PC-9 (cell line): ENCODE measurements at regions not wholly inside any gene's neighbourhood (a gene's known extent, or its start where the extent isn't known, plus 50 kb on each side); places are given as distances from the start of the nearest gene placed in this dataset.

Source experiments
- BruUV-seq: library from RNA; stranded (reverse); fragments of 400-500 nt; replicated peaks from 2 replicates; lab custom pipeline; 2021; lab: Mats Ljungman, UMichigan
- CTCF ChIA-PET: fragments of 300-600 bp; sonication (Branson Sonifier 250); formaldehyde crosslinking; loops from one replicate; lab custom pipeline; 2022; ENCODE audit warnings: antibody characterized with exemption; lab: Charles Lee
- POLR2A ChIA-PET: fragments of 300-600 bp; sonication (Branson Sonifier 250); formaldehyde crosslinking; loops from one replicate; lab custom pipeline; 2022; ENCODE audit warnings: antibody characterized with exemption; ENCODE audit not compliant: unreplicated experiment; lab: Charles Lee
- DNase-seq, 2 experiments: peaks; one replicate each; pipeline versions ENCODE4 v3.0.0 to v3.0.0-alpha.2; 2015 to 2022; ENCODE audit warnings: mixed read lengths in 1 of 2
- H2AFZ ChIP-seq: fragments of 200-600 bp; sonication (generic); 2 replicates; pipeline ENCODE4 v1.8.1; 2017; ENCODE audit warnings: antibody characterized with exemption
- H3F3A ChIP-seq: fragments of 200-600 bp; sonication (generic); 2 replicates; pipeline ENCODE4 v1.8.1; 2017; ENCODE audit warnings: antibody characterized with exemption, mild to moderate bottlenecking, low read depth; ENCODE audit not compliant: insufficient read depth
- H3K27ac ChIP-seq: fragments of 200-600 bp; sonication (generic); 2 replicates; pipeline ENCODE4 v1.6.1; 2016; ENCODE audit warnings: mixed run types
- H3K27me3 ChIP-seq: fragments of 200-600 bp; sonication (generic); 2 replicates; pipeline ENCODE4 v1.6.1; 2016; ENCODE audit warnings: low read depth, mixed run types; ENCODE audit not compliant: insufficient read depth
- H3K36me3 ChIP-seq: fragments of 200-600 bp; sonication (generic); 2 replicates; pipeline ENCODE4 v1.6.1; 2016; ENCODE audit warnings: low read depth, mixed run types
- H3K4me1 ChIP-seq: fragments of 200-600 bp; sonication (generic); replicated peaks from 2 replicates; pipeline ENCODE4 v1.6.1; 2016; ENCODE audit warnings: mixed run types; ENCODE audit not compliant: insufficient read depth
- H3K4me2 ChIP-seq: fragments of 200-600 bp; sonication (generic); 2 replicates; pipeline ENCODE4 v1.6.1; 2017; ENCODE audit warnings: mixed run types
- H3K4me3 ChIP-seq: fragments of 200-600 bp; sonication (generic); 2 replicates; pipeline ENCODE4 v1.6.1; 2016; ENCODE audit warnings: mixed run types
- H3K79me2 ChIP-seq: fragments of 200-600 bp; sonication (generic); 2 replicates; pipeline ENCODE4 v1.6.1; 2017; ENCODE audit warnings: low read depth, mixed run types
- H3K9me2 ChIP-seq: fragments of 200-600 bp; sonication (generic); 2 replicates; pipeline ENCODE4 v1.8.1; 2017; ENCODE audit warnings: mild to moderate bottlenecking; ENCODE audit not compliant: insufficient read depth
- H3K9me3 ChIP-seq: fragments of 200-600 bp; sonication (generic); 2 replicates; pipeline ENCODE4 v1.8.1; 2016; ENCODE audit warnings: low read depth; ENCODE audit not compliant: insufficient read depth
- H4K20me1 ChIP-seq: fragments of 200-600 bp; sonication (generic); 2 replicates; pipeline ENCODE4 v1.8.1; 2017; ENCODE audit not compliant: insufficient read depth
- CTCF ChIP-seq: fragments of 200-600 bp; sonication (generic); conservative IDR thresholded peaks from 2 replicates; pipeline ENCODE4 v1.6.1; 2017; ENCODE audit warnings: mixed run types, antibody characterized with exemption, mild to moderate bottlenecking, moderate library complexity
- EZH2 ChIP-seq: fragments of 200-600 bp; sonication (generic); IDR thresholded peaks from 2 replicates; pipeline ENCODE4 v1.8.0; 2017; ENCODE audit warnings: antibody characterized with exemption, low read depth
- intact Hi-C: fragments of 100-400 bp; cut with micrococcal nuclease; formaldehyde crosslinking; loops from one replicate; pipeline ENCODE4 v1.10.0; 2022; ENCODE audit not compliant: unreplicated experiment

GRCh38 chr1:191969290-191969689, 189.0 kb upstream of the RGS18 start:
- no peak for DNase-seq
- H3K9me2 ChIP-seq: no peaks in the 10 kb centered on the region
- intact Hi-C loops: no loop called here
- H3K9me3 ChIP-seq: no peaks in the 10 kb centered on the region
- no peak overlapping the region for H3K27ac ChIP-seq
- H3K27me3 ChIP-seq: no peaks in the 10 kb centered on the region
- ChIA-PET POLR2A (no interaction called here), CTCF (no interaction called here)
- H3K36me3 ChIP-seq: no peaks in the 10 kb centered on the region
- TF ChIP-seq CTCF (no peak), EZH2 (no peak)
- H4K20me1 ChIP-seq: no peaks in the 10 kb centered on the region
- no peak overlapping the region for H3K4me2 ChIP-seq
- H3K4me1 ChIP-seq: no peaks in the 10 kb centered on the region
- H3F3A ChIP-seq: no peaks in the 10 kb centered on the region
- BruUV-seq: no TSS peak
- H3K4me3 ChIP-seq: no peak overlapping the region
- H3K79me2 ChIP-seq: no peaks in the 10 kb centered on the region
- no peak overlapping the region; the same call in 1 of the 2 replicates for H2AFZ ChIP-seq

- no peaks in the 10 kb centered on the region for H4K20me1 ChIP-seq
- DNase-seq: no peak
- no peak overlapping the region for H3K27ac ChIP-seq
- TF ChIP-seq EZH2: no peak
- TF ChIP-seq CTCF: no peak
- no peaks in the 10 kb centered on the region for H3K79me2 ChIP-seq
- no TSS peak for BruUV-seq
- ChIA-PET POLR2A (no interaction called here), CTCF (no interaction called here)
- H3K36me3 ChIP-seq: no peaks in the 10 kb centered on the region
- H3K4me1 ChIP-seq: no peaks in the 10 kb centered on the region
- no peaks in the 10 kb centered on the region for H3K9me3 ChIP-seq
- H3K4me3 ChIP-seq: no peak overlapping the region
- H3K4me2 ChIP-seq: no peak overlapping the region
- intact Hi-C loops: no loop called here
- no peaks in the 10 kb centered on the region for H3K27me3 ChIP-seq
- no peaks in the 10 kb centered on the region for H3F3A ChIP-seq
- no peak overlapping the region for H2AFZ ChIP-seq
- no peaks in the 10 kb centered on the region for H3K9me2 ChIP-seq
Measured at GRCh38 chr1:191970116-191970515, 188.1 kb upstream of the RGS18 start.

GRCh38 chr1:191971447-191971846, 186.8 kb upstream of the RGS18 start:
- Histone ChIP-seq H3K27me3 (no peaks in the 10 kb centered on the region), H3K4me1 (no peaks in the 10 kb centered on the region), H2AFZ (no peak overlapping the region), H3K27ac (no peak overlapping the region), H3K36me3 (no peaks in the 10 kb centered on the region), H3K9me3 (no peaks in the 10 kb centered on the region), H3K9me2 (no peaks in the 10 kb centered on the region), H3K4me2 (no peak overlapping the region), H3F3A (no peaks in the 10 kb centered on the region), H3K79me2 (no peaks in the 10 kb centered on the region), H3K4me3 (no peak overlapping the region), H4K20me1 (no peaks in the 10 kb centered on the region)
- TF ChIP-seq EZH2 (no peak), CTCF (no peak)
- BruUV-seq: no TSS peak
- CTCF ChIA-PET: no interaction called here
- POLR2A ChIA-PET: no interaction called here
- DNase-seq: no peak
- intact Hi-C loops: no loop called here
